H1 (cell line): ENCODE measurements at regions not wholly inside any gene's neighbourhood (a gene's known extent, or its start where the extent isn't known, plus 50 kb on each side); places are given as distances from the start of the nearest gene placed in this dataset.
A peak's percentile ranks its signal among the peaks of the same experiment; 100 is the strongest.

Source experiments
- CTCF ChIA-PET: fragments of 300-600 bp; sonication (Branson Sonifier 250); formaldehyde crosslinking; loops from one replicate; lab custom pipeline; 2021; ENCODE audit not compliant: partially characterized antibody; lab: Charles Lee
- POLR2A ChIA-PET: fragments of 300-600 bp; sonication (Branson Sonifier 250); formaldehyde crosslinking; loops from one replicate; lab custom pipeline; 2021; ENCODE audit warnings: inconsistent platforms; ENCODE audit not compliant: partially characterized antibody; lab: Charles Lee
- DNase-seq, 2 experiments: peaks; one replicate each; pipeline versions ENCODE4 v3.0.0 to v3.0.0-alpha.2; 2010 to 2022; ENCODE audit warnings: low spot score in 2 of 2, low read depth in 1 of 2, mixed read lengths in 1 of 2
- FAIRE-seq: peaks from 2 replicates; lab custom pipeline; 2011; peaks lifted over from hg19 to GRCh38; lab: Jason Lieb, UNC
- H2AFZ ChIP-seq: 2 replicates; pipeline ENCODE4 v1.8.1; 2012; ENCODE audit warnings: low read length, inconsistent platforms
- H2AK5ac ChIP-seq: 2 replicates; pipeline ENCODE4 v1.6.1; 2013; ENCODE audit warnings: low read depth, low read length
- H2BK120ac ChIP-seq: replicated peaks from 2 replicates; pipeline ENCODE3; 2013; ENCODE audit warnings: low read depth, low read length, inconsistent platforms
- H2BK12ac ChIP-seq: 2 replicates; pipeline ENCODE4 v1.6.1; 2013; ENCODE audit warnings: low read depth, low read length
- H2BK15ac ChIP-seq: 2 replicates; pipeline ENCODE4 v1.6.1; 2013; ENCODE audit warnings: low read length
- H2BK20ac ChIP-seq: 2 replicates; pipeline ENCODE4 v1.6.1; 2013; ENCODE audit warnings: low read length
- H2BK5ac ChIP-seq: 2 replicates; pipeline ENCODE4 v1.6.1; 2013; ENCODE audit warnings: low read depth, low read length
- H3K14ac ChIP-seq: 2 replicates; pipeline ENCODE4 v1.6.1; 2013; ENCODE audit warnings: inconsistent platforms; ENCODE audit not compliant: insufficient read length
- H3K18ac ChIP-seq: 2 replicates; pipeline ENCODE4 v1.6.1; 2013; ENCODE audit warnings: low read length; ENCODE audit errors: extremely low read depth
- H3K23ac ChIP-seq: 2 replicates; pipeline ENCODE4 v1.6.1; 2013; ENCODE audit warnings: inconsistent platforms; ENCODE audit not compliant: insufficient read length
- H3K23me2 ChIP-seq: 2 replicates; pipeline ENCODE4 v1.6.1; 2013; ENCODE audit warnings: low read depth, low read length
- H3K27ac ChIP-seq: 2 replicates; pipeline ENCODE4 v1.6.1; 2011; ENCODE audit warnings: low read depth, low read length, inconsistent platforms
- H3K27me3 ChIP-seq, 4 experiments: replicated peaks in 1 of 4; 1 replicate in 1 of 4; 2 replicates in 3 of 4; pipeline versions ENCODE4 v1.6.1 to v1.8.1; 2011 to 2013; ENCODE audit warnings: low read length in 3 of 4, mild to moderate bottlenecking in 3 of 4, inconsistent platforms in 2 of 4, mixed read lengths in 2 of 4, moderate library complexity in 1 of 4; ENCODE audit not compliant: control insufficient read depth in 3 of 4, insufficient read depth in 3 of 4; ENCODE audit errors: extremely low read depth in 1 of 4
- H3K36me3 ChIP-seq, 4 experiments: 2 replicates each; pipeline versions ENCODE4 v1.6.1 to v1.8.1; 2011 to 2013; ENCODE audit warnings: mild to moderate bottlenecking in 4 of 4, low read length in 3 of 4, moderate library complexity in 2 of 4, control low read depth in 1 of 4, inconsistent platforms in 1 of 4; ENCODE audit not compliant: insufficient read depth in 4 of 4, control insufficient read depth in 2 of 4
- H3K4ac ChIP-seq: replicated peaks from 2 replicates; pipeline ENCODE3; 2013; ENCODE audit warnings: low read length, low read depth, mixed read lengths, inconsistent platforms; ENCODE audit not compliant: insufficient read length
- H3K4me1 ChIP-seq, 4 experiments: replicated peaks in 1 of 4; 1 replicate in 1 of 4; 2 replicates in 3 of 4; pipeline versions ENCODE4 v1.6.1 to v1.8.1; 2011 to 2013; ENCODE audit warnings: low read length in 3 of 4, inconsistent platforms in 2 of 4, mixed read lengths in 1 of 4; ENCODE audit not compliant: insufficient read depth in 4 of 4, control insufficient read depth in 3 of 4
- H3K4me2 ChIP-seq, 2 experiments: 2 replicates each; pipeline versions ENCODE4 v1.6.1 to v1.8.1; 2011 to 2013; ENCODE audit warnings: low read depth in 2 of 2, low read length in 2 of 2, control low read depth in 1 of 2, inconsistent platforms in 1 of 2, mild to moderate bottlenecking in 1 of 2; ENCODE audit not compliant: insufficient read depth in 1 of 2
- H3K4me3 ChIP-seq, 4 experiments: fragments of 200-600, 300-600 bp in 1 of 4; sonication (generic), shearing (Covaris generic), sonication (Bioruptor Twin) in 1 of 4; 2 replicates each; pipeline versions ENCODE4 v1.5.1 to v1.8.1; 2011 to 2016; ENCODE audit warnings: low read length in 4 of 4, low read depth in 3 of 4, control low read depth in 2 of 4, inconsistent platforms in 2 of 4, mild to moderate bottlenecking in 2 of 4, mixed read lengths in 1 of 4, moderate library complexity in 1 of 4; ENCODE audit not compliant: insufficient read depth in 2 of 4; ENCODE audit errors: extremely low read depth in 1 of 4
- H3K56ac ChIP-seq: replicated peaks from 2 replicates; pipeline ENCODE3; 2013; ENCODE audit warnings: low read depth, mild to moderate bottlenecking, mixed read lengths, low read length, inconsistent platforms; ENCODE audit not compliant: insufficient read length
- H3K79me1 ChIP-seq: 2 replicates; pipeline ENCODE4 v1.6.1; 2013; ENCODE audit warnings: low read depth, low read length, control low read depth
- H3K79me2 ChIP-seq, 2 experiments: 2 replicates each; pipeline versions ENCODE4 v1.6.1 to v1.8.1; 2012 to 2013; ENCODE audit warnings: low read length in 2 of 2, mild to moderate bottlenecking in 2 of 2, inconsistent platforms in 1 of 2; ENCODE audit not compliant: insufficient read depth in 2 of 2, control insufficient read depth in 1 of 2
- H3K9ac ChIP-seq, 4 experiments: replicated peaks in 1 of 4; 1 replicate in 1 of 4; 2 replicates in 3 of 4; pipeline versions ENCODE4 v1.6.1 to v1.8.1; 2011 to 2013; ENCODE audit warnings: low read depth in 3 of 4, low read length in 3 of 4, control low read depth in 2 of 4, mild to moderate bottlenecking in 2 of 4, moderate library complexity in 2 of 4, inconsistent platforms in 1 of 4; ENCODE audit errors: extremely low read depth in 1 of 4
- H3K9me3 ChIP-seq, 2 experiments: 2 replicates each; pipeline versions ENCODE4 v1.6.1 to v1.8.1; 2012 to 2013; ENCODE audit warnings: mild to moderate bottlenecking in 2 of 2, moderate library complexity in 2 of 2, control low read depth in 1 of 2, inconsistent platforms in 1 of 2, low read depth in 1 of 2, low read length in 1 of 2, mixed read lengths in 1 of 2; ENCODE audit not compliant: insufficient read depth in 2 of 2
- H4K20me1 ChIP-seq, 2 experiments: replicated peaks in 1 of 2; 2 replicates each; pipeline versions ENCODE3 to v1.8.1; 2011 to 2013; ENCODE audit warnings: inconsistent platforms in 2 of 2, low read length in 2 of 2, mild to moderate bottlenecking in 1 of 2; ENCODE audit not compliant: insufficient read depth in 2 of 2, control insufficient read depth in 1 of 2
- H4K5ac ChIP-seq: 2 replicates; pipeline ENCODE4 v1.6.1; 2013; ENCODE audit warnings: low read length, low read depth, mixed read lengths, inconsistent platforms; ENCODE audit not compliant: insufficient read length
- H4K8ac ChIP-seq: 2 replicates; pipeline ENCODE4 v1.8.0; 2013; ENCODE audit warnings: mild to moderate bottlenecking, moderate library complexity, low read length, inconsistent platforms; ENCODE audit not compliant: insufficient read depth; ENCODE audit errors: extremely low read depth
- H4K91ac ChIP-seq: replicated peaks from 2 replicates; pipeline ENCODE3; 2013; ENCODE audit warnings: low read length, mixed read lengths, inconsistent platforms; ENCODE audit not compliant: insufficient read length
- ASH2L ChIP-seq: fragments of 200-600, 300-600 bp; sonication (generic); IDR thresholded peaks from one replicate; pipeline ENCODE4 v1.7.1; 2017; ENCODE audit warnings: low read length
- BCL11A ChIP-seq, 2 experiments: IDR thresholded peaks; one replicate each; pipeline ENCODE4 v1.6.1; 2011; ENCODE audit warnings: low read depth in 2 of 2, low read length in 2 of 2, mild to moderate bottlenecking in 2 of 2
- BRCA1 ChIP-seq: IDR thresholded peaks from 2 replicates; pipeline ENCODE4 v1.6.1; 2012; ENCODE audit warnings: low read depth, low read length, improper control_type of control experiment
- CEBPB ChIP-seq: IDR thresholded peaks from 2 replicates; pipeline ENCODE4 v1.6.1; 2012; ENCODE audit warnings: low read depth, low read length
- CTBP2 ChIP-seq: IDR thresholded peaks from 2 replicates; pipeline ENCODE4 v1.7.0; 2011; ENCODE audit warnings: borderline replicate concordance, mild to moderate bottlenecking, moderate library complexity, mixed read lengths, low read length; ENCODE audit not compliant: insufficient read depth, insufficient read length
- MAFK ChIP-seq: IDR thresholded peaks from 2 replicates; pipeline ENCODE4 v1.6.1; 2012; ENCODE audit warnings: low read depth, mild to moderate bottlenecking, improper control_type of control experiment, low read length
- PHF8 ChIP-seq: fragments of 200-600 bp; sonication (generic); conservative IDR thresholded peaks from 2 replicates; pipeline ENCODE4 v1.7.1; 2012; ENCODE audit warnings: low read depth, mild to moderate bottlenecking, inconsistent platforms, low read length, moderate library complexity
- RFX5 ChIP-seq: IDR thresholded peaks from 2 replicates; pipeline ENCODE4 v1.6.1; 2011; ENCODE audit warnings: low read depth, low read length, improper control_type of control experiment, borderline replicate concordance
- SIRT6 ChIP-seq: IDR thresholded peaks from one replicate; pipeline ENCODE4 v1.7.1; 2012; ENCODE audit warnings: low read length, inconsistent platforms
- WGBS, 2 experiments: shearing (Covaris generic) in 1 of 2; methylation state at CpG; one replicate each; pipeline versions ENCODE4 v1.1.6 to v1.1.7; 2013 to 2015; ENCODE audit warnings: low lambda C conversion rate in 2 of 2, mixed read lengths in 2 of 2, inconsistent platforms in 1 of 2, low coverage in 1 of 2, missing lambda C conversion rate in 1 of 2; ENCODE audit not compliant: insufficient replicate concordance in 2 of 2, insufficient coverage in 1 of 2, insufficient read length in 1 of 2; ENCODE audit errors: extremely low coverage in 1 of 2, missing lambda C conversion rate in 1 of 2; 5-methylcytosine and 5-hydroxymethylcytosine counted together

- H3K14ac ChIP-seq = no peak overlapping the region
- no peaks in the 10 kb centered on the region for H3K36me3 ChIP-seq
- H3K4me1 ChIP-seq = no peaks in the 10 kb centered on the region
- H4K5ac ChIP-seq = no peak overlapping the region
- no peak overlapping the region for H3K18ac ChIP-seq
- no peak overlapping the region for H3K27ac ChIP-seq
- no peak overlapping the region for H2BK5ac ChIP-seq
- H2BK120ac ChIP-seq = no peak overlapping the region
- POLR2A ChIA-PET = no interaction called here
- no peak overlapping the region for H4K91ac ChIP-seq
- no peaks in the 10 kb centered on the region for H3K9me3 ChIP-seq
- H3K56ac ChIP-seq = no peak overlapping the region
- no peak overlapping the region for H3K4me3 ChIP-seq
- no peak overlapping the region for H2BK12ac ChIP-seq
- DNase-seq (no peak), FAIRE-seq (no peak)
- no peaks in the 10 kb centered on the region for H3K23me2 ChIP-seq
- 95% methylated on average over 9 of the region's 9 CpGs; no CpG with 5 or more reads in 1 of the 2 experiments for WGBS, 2 experiments
- no peak overlapping the region for H4K8ac ChIP-seq
- CTCF ChIA-PET = no interaction called here
- H3K27me3 ChIP-seq = no peaks in the 10 kb centered on the region
- H2BK15ac ChIP-seq = no peak overlapping the region
- H2BK20ac ChIP-seq = no peak overlapping the region
- no peak overlapping the region for H3K9ac ChIP-seq
- H2AK5ac ChIP-seq = no peak overlapping the region
- no peak overlapping the region for H3K4me2 ChIP-seq
- no peaks in the 10 kb centered on the region for H4K20me1 ChIP-seq
- H2AFZ ChIP-seq = peak overlapping the region; percentile 62; the same call in 1 of the 2 replicates
- H3K79me1 ChIP-seq = no peaks in the 10 kb centered on the region
- H3K23ac ChIP-seq = no peak overlapping the region
- no peak overlapping the region for H3K4ac ChIP-seq
- no peaks in the 10 kb centered on the region for H3K79me2 ChIP-seq
- TF ChIP-seq BCL11A (IDR thresholded peaks at IDR 0.05; ENCODE audit: low read depth in 2 of 2, low read length in 2 of 2) (no peak), RFX5 (no peak), CTBP2 (no peak), SIRT6 (no peak), BRCA1 (no peak), MAFK (no peak), CEBPB (no peak), ASH2L (no peak), PHF8 (no peak)
Observed at GRCh38 chr13:84263354-84264069, 381.2 kb upstream of the SLITRK1 start.
